H1 (cell line): ENCODE measurements at regions not wholly inside any gene's neighbourhood (a gene's known extent, or its start where the extent isn't known, plus 50 kb on each side); places are given as distances from the start of the nearest gene placed in this dataset.

Experiments used
- BRCA1 ChIP-seq: IDR thresholded peaks from 2 replicates; pipeline ENCODE4 v1.6.1; 2012; ENCODE audit warnings: low read depth, low read length, improper control_type of control experiment
- CEBPB ChIP-seq: IDR thresholded peaks from 2 replicates; pipeline ENCODE4 v1.6.1; 2012; ENCODE audit warnings: low read depth, low read length
- CHD7 ChIP-seq: fragments of 300-600 bp; sonication (generic); IDR thresholded peaks from 2 replicates; pipeline ENCODE4 v1.7.1; 2012; ENCODE audit warnings: low read length, moderate library complexity, mild to moderate bottlenecking, inconsistent platforms; ENCODE audit not compliant: insufficient replicate concordance
- GTF2F1 ChIP-seq: IDR thresholded peaks from 2 replicates; pipeline ENCODE4 v1.6.1; 2012; ENCODE audit warnings: low read depth, low read length, improper control_type of control experiment, borderline replicate concordance
- POU5F1 ChIP-seq: IDR thresholded peaks from 2 replicates; pipeline ENCODE4 v1.6.1; 2011; ENCODE audit warnings: low read depth, mild to moderate bottlenecking, low read length, moderate library complexity
- RBBP5 ChIP-seq: IDR thresholded peaks from 2 replicates; pipeline ENCODE4 v1.7.1; 2012; ENCODE audit warnings: low read depth, mild to moderate bottlenecking, inconsistent platforms, low read length, moderate library complexity, borderline replicate concordance
- SAP30 ChIP-seq: fragments of 300-600 bp; sonication (generic); IDR thresholded peaks from 2 replicates; pipeline ENCODE4 v1.7.1; 2012; ENCODE audit warnings: low read length, moderate library complexity, mild to moderate bottlenecking, inconsistent platforms; ENCODE audit not compliant: insufficient read depth, insufficient replicate concordance
- TF ChIP-seq, protein P1 (sequence below), 3 experiments: IDR thresholded peaks; 1 replicate in 2 of 3; 2 replicates in 1 of 3; pipeline versions ENCODE4 v1.5.1 to v1.6.1; 2011; ENCODE audit warnings: low read length in 3 of 3, mild to moderate bottlenecking in 3 of 3, inconsistent platforms in 2 of 3, low read depth in 1 of 3, moderate library complexity in 1 of 3; ENCODE audit not compliant: insufficient read depth in 1 of 3; ENCODE audit errors: control extremely low read depth in 1 of 3

DNA sequence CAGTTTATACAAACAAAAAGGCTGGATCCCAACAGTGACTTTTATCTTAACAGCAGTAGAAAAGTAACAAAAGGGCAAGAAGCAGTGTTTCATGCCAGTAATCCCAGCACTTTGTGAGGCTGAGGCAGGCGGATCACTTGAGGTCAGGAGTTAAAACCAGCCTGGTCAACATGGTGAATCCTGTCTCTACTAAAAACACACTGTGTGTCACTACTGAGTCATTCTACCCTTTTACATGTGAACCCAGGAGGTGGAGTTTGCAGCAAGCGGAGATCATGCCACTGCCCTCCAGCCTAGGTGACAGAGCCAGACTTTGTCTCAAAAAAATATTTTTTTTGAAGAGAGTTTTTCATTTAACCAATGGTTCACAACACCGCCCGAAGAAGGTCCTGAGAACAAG is 395.6 kb upstream of the USP9Y start (continued):
- TF ChIP-seq CHD7 (no peak), POU5F1 (no peak), BRCA1 (no peak), RBBP5 (no peak), GTF2F1 (no peak), CEBPB (no peak), SAP30 (no peak)
- TF ChIP-seq, protein P1, sequence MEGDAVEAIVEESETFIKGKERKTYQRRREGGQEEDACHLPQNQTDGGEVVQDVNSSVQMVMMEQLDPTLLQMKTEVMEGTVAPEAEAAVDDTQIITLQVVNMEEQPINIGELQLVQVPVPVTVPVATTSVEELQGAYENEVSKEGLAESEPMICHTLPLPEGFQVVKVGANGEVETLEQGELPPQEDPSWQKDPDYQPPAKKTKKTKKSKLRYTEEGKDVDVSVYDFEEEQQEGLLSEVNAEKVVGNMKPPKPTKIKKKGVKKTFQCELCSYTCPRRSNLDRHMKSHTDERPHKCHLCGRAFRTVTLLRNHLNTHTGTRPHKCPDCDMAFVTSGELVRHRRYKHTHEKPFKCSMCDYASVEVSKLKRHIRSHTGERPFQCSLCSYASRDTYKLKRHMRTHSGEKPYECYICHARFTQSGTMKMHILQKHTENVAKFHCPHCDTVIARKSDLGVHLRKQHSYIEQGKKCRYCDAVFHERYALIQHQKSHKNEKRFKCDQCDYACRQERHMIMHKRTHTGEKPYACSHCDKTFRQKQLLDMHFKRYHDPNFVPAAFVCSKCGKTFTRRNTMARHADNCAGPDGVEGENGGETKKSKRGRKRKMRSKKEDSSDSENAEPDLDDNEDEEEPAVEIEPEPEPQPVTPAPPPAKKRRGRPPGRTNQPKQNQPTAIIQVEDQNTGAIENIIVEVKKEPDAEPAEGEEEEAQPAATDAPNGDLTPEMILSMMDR (IDR thresholded peaks at IDR 0.05; ENCODE audit: control extremely low read depth in 1 of 3, insufficient read depth in 1 of 3, low read depth in 1 of 3, low read length in 3 of 3), result no peak
